ENCODE measurements at regions not wholly inside any gene's neighbourhood (a gene's known extent, or its start where the extent isn't known, plus 50 kb on each side); places are given as distances from the start of the nearest gene placed in this dataset.

DNA sequence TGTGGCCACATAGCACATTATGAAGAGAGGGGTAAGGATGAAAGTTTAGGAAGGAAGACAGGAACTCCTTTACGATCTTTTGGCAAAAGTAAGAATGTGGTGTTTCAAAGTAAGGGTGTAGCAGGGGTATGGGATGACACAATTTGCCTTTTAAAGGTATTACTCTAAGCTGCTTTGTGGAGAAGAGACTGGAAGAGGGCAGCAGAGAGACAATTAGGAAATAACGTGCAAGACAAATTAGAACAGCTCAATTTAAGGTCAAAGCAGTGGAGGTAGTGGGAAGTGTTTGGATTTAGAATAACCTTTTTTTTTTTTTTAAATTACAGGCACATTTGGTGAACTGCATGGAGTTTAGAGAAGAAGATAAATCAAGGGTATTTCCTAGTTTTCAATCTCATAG lies 342.6 kb downstream of the NOVA1 start:
- Histone ChIP-seq H3K27me3 (ENCODE audit: control insufficient read depth, low read length) (no peaks in the 10 kb centered on the region), H3K9me2 (replicated peaks; ENCODE audit: control insufficient read depth, low read length) (no peaks in the 10 kb centered on the region)

DNA sequence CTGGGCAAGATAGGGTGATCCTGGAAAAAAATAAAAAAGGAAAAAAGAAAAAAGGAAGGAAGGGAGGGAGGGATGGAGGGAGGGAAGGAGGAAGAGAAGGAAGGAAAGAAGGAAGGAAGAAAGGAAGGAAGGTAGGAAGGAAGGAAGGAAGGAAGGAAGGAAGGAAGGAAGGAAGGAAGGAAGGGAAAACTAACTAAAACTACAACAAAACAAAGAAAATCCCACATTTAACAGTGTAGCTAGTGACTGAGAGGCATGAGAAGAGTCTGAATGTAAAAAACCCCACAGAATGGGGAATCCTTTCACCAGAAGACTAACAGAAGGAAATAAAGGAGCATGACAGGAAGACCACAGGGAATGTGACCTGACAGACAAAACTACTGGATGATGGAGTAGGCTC lies 345.7 kb downstream of the NOVA1 start:
- Histone ChIP-seq H3F3A (ENCODE audit: control insufficient read depth, insufficient read depth) (no peaks in the 10 kb centered on the region), H3K4me3 (ENCODE audit: low read length) (no peak overlapping the region), H3K9me2 (replicated peaks; ENCODE audit: control insufficient read depth, low read length) (no peaks in the 10 kb centered on the region), H3K9me3 (ENCODE audit: control insufficient read depth, insufficient read depth, low read length) (no peaks in the 10 kb centered on the region; the same call in 1 of the 2 replicates), H3K27me3 (ENCODE audit: control insufficient read depth, low read length) (no peaks in the 10 kb centered on the region), H3K27ac (ENCODE audit: low read depth, low read length) (no peak overlapping the region), H3K4me1 (ENCODE audit: control insufficient read depth, low read length) (no peaks in the 10 kb centered on the region), H3K4me2 (ENCODE audit: low read length) (no peak overlapping the region), H4K20me1 (ENCODE audit: control insufficient read depth, insufficient read depth, low read depth, low read length) (no peaks in the 10 kb centered on the region), H3K36me3 (ENCODE audit: control insufficient read depth, low read length) (no peaks in the 10 kb centered on the region), H3K79me2 (ENCODE audit: control insufficient read depth, low read length) (no peaks in the 10 kb centered on the region)
- TF ChIP-seq, protein P1, sequence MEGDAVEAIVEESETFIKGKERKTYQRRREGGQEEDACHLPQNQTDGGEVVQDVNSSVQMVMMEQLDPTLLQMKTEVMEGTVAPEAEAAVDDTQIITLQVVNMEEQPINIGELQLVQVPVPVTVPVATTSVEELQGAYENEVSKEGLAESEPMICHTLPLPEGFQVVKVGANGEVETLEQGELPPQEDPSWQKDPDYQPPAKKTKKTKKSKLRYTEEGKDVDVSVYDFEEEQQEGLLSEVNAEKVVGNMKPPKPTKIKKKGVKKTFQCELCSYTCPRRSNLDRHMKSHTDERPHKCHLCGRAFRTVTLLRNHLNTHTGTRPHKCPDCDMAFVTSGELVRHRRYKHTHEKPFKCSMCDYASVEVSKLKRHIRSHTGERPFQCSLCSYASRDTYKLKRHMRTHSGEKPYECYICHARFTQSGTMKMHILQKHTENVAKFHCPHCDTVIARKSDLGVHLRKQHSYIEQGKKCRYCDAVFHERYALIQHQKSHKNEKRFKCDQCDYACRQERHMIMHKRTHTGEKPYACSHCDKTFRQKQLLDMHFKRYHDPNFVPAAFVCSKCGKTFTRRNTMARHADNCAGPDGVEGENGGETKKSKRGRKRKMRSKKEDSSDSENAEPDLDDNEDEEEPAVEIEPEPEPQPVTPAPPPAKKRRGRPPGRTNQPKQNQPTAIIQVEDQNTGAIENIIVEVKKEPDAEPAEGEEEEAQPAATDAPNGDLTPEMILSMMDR (IDR thresholded peaks at IDR 0.05; ENCODE audit: low read depth, low read length, poor library complexity, severe bottlenecking): no peak
- TF ChIP-seq EZH2phosphoT487 (IDR thresholded peaks at IDR 0.05; ENCODE audit: borderline replicate concordance, low read length): no peak

More for the DNA sequence above, 342.6 kb downstream of the NOVA1 start:
- H3K27ac ChIP-seq (ENCODE audit: low read depth, low read length): no peak overlapping the region
- H3K79me2 ChIP-seq (ENCODE audit: control insufficient read depth, low read length): no peaks in the 10 kb centered on the region
- H3F3A ChIP-seq (ENCODE audit: control insufficient read depth, insufficient read depth): no peaks in the 10 kb centered on the region
- H4K20me1 ChIP-seq (ENCODE audit: control insufficient read depth, insufficient read depth, low read depth, low read length): no peaks in the 10 kb centered on the region
- no peaks in the 10 kb centered on the region; the same call in 1 of the 2 replicates for H3K9me3 ChIP-seq (ENCODE audit: control insufficient read depth, insufficient read depth, low read length)
- no peaks in the 10 kb centered on the region for H3K4me1 ChIP-seq (ENCODE audit: control insufficient read depth, low read length)
- no peak overlapping the region for H3K4me2 ChIP-seq (ENCODE audit: low read length)
- no peaks in the 10 kb centered on the region for H3K36me3 ChIP-seq (ENCODE audit: control insufficient read depth, low read length)
- no peak overlapping the region for H3K4me3 ChIP-seq (ENCODE audit: low read length)
- no peak for TF ChIP-seq EZH2phosphoT487 (IDR thresholded peaks at IDR 0.05; ENCODE audit: borderline replicate concordance, low read length)
- TF ChIP-seq, protein P1 (IDR thresholded peaks at IDR 0.05; ENCODE audit: low read depth, low read length, poor library complexity, severe bottlenecking): no peak

DNA sequence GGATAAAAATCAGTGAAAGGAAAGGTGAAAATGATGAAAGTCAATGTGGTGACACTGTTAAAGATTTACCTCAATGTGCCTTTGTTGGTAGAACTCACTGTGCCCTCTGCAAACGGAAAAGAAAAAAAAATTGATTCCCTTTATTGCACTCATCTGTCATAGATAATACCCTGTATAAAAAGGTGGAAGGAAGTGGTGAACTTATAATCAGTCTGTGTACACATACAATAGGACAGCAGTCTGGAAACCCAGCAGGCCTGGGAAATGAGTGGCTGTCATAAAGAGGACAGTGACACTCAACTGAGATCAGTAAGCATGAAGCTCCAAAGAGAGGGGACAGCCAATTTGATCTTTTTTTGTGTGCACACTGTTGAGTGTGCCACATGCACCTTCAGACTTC lies 364.7 kb downstream of the NOVA1 start:
- H3K79me2 ChIP-seq (ENCODE audit: control insufficient read depth, low read length): no peaks in the 10 kb centered on the region

More for the DNA sequence above, 364.7 kb downstream of the NOVA1 start:
- Histone ChIP-seq H3K4me1 (ENCODE audit: control insufficient read depth, low read length) (no peaks in the 10 kb centered on the region), H3K27me3 (ENCODE audit: control insufficient read depth, low read length) (no peaks in the 10 kb centered on the region), H3K4me3 (ENCODE audit: low read length) (no peak overlapping the region), H3K9me3 (ENCODE audit: control insufficient read depth, insufficient read depth, low read length) (no peaks in the 10 kb centered on the region), H4K20me1 (ENCODE audit: control insufficient read depth, insufficient read depth, low read depth, low read length) (no peaks in the 10 kb centered on the region), H3K4me2 (ENCODE audit: low read length) (no peak overlapping the region), H3K27ac (ENCODE audit: low read depth, low read length) (no peak overlapping the region), H3K9me2 (replicated peaks; ENCODE audit: control insufficient read depth, low read length) (no peaks in the 10 kb centered on the region), H3F3A (ENCODE audit: control insufficient read depth, insufficient read depth) (no peaks in the 10 kb centered on the region), H3K36me3 (ENCODE audit: control insufficient read depth, low read length) (no peaks in the 10 kb centered on the region)
- TF ChIP-seq, protein P1 (IDR thresholded peaks at IDR 0.05; ENCODE audit: low read depth, low read length, poor library complexity, severe bottlenecking): no peak
- no peak for TF ChIP-seq EZH2phosphoT487 (IDR thresholded peaks at IDR 0.05; ENCODE audit: borderline replicate concordance, low read length)

All from DOHH2 (cell line).